ENCODE measurements at regions not wholly inside any gene's neighbourhood (a gene's known extent, or its start where the extent isn't known, plus 50 kb on each side); places are given as distances from the start of the nearest gene placed in this dataset.
"Not testable (repeated sequence)": the region's sequence is repeated elsewhere in the genome, so short reads cannot be mapped to it uniquely, and the experiment has no call there.

DNA sequence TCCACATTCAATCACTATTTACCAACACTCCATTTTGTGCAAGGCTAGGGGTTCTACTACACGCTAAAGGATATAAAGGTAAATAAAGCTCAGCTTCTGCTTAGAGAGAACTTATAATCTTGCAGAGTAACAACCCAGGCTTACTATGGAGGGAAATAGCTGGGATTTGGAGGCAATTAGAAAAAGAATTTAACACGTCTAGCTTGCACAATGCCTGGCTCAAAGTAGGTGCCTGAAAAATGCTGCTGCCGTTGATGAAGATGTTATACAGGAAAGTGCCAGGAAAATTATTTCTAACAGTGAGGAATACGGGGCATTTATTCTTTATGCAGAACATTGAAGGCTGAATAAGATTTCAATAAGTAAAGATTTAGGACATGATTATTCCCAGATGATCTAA lies 214.2 kb downstream of the KITLG start:
- DNase-seq (ENCODE audit: low spot score) (no peak), ATAC-seq (no peak)

DNA sequence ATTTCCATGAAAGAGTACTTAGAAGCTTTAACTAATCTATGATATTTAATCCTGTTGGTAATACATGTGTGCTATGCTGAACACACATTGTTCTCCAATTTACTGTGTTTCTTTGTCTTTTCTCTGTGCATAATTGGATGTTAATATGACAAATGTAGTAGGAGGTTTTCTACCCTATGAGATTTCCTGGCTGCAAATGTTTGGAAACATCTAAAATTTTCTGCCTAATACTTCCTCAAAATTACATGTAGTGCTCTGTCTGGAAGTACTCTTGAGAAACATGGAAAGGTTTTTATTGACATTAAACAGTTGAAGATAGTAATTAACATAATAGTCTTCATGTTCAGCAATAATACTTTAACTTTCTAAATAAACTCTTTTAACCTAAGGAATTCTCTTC lies 213.0 kb downstream of the KITLG start:
- DNase-seq (ENCODE audit: low spot score) (no peak), ATAC-seq (no peak)

DNA sequence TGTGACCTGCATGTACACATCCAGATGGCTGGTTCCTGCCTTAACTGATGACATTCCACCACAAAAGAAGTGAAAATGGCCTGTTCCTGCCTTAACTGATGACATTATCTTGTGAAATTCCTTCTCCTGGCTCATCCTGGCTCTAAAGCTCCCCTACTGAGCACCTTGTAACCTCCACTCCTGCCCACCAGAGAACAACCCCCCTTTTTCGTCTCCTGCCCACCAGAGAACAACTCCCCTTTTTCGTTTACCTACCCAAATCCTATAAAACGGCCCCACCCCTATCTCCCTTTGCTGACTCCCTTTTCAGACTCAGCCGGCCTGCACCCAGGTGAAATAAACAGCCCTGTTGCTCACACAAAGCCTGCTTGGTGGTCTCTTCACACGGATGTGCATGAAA lies 212.2 kb downstream of the KITLG start:
- DNase-seq (ENCODE audit: low spot score), result not testable (repeated sequence)

DNA sequence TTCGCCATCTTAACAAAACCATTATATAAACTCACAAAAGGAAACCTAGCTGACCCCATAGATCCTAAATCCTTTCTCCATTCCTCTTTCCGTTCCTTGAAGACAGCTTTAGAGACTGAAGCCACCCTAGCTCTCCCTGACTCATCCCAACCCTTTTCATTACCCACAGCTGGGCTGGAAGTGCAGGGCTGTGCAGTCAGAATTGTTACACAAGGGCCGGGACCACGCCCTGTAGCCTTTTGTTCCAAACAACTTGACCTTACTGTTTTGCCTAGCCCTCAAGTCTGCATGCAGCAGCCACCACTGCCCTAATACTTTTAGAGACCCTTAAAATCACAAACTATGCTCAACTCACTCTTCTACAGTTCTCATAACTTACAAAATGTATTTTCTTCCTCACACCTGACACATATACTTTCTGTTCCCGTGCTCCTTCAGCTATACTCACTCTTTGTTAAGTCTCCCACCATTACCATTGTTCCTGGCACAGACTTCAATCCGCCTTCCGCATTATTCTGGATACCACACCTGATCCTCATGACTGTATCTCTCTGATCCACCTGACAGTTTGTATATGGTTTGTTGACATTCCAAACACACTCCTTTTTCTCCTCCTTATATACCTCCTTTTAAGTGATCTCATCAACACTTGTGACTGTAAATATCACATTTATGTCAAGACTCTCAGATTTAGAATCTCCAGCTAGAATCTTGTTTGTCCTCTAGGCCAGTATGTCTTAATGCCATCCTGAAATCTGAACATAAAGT lies 208.7 kb downstream of the KITLG start:
- ATAC-seq (no peak), DNase-seq (ENCODE audit: low spot score) (no peak)

More for the DNA sequence above, 212.2 kb downstream of the KITLG start:
- ATAC-seq, result not testable (repeated sequence)

DNA sequence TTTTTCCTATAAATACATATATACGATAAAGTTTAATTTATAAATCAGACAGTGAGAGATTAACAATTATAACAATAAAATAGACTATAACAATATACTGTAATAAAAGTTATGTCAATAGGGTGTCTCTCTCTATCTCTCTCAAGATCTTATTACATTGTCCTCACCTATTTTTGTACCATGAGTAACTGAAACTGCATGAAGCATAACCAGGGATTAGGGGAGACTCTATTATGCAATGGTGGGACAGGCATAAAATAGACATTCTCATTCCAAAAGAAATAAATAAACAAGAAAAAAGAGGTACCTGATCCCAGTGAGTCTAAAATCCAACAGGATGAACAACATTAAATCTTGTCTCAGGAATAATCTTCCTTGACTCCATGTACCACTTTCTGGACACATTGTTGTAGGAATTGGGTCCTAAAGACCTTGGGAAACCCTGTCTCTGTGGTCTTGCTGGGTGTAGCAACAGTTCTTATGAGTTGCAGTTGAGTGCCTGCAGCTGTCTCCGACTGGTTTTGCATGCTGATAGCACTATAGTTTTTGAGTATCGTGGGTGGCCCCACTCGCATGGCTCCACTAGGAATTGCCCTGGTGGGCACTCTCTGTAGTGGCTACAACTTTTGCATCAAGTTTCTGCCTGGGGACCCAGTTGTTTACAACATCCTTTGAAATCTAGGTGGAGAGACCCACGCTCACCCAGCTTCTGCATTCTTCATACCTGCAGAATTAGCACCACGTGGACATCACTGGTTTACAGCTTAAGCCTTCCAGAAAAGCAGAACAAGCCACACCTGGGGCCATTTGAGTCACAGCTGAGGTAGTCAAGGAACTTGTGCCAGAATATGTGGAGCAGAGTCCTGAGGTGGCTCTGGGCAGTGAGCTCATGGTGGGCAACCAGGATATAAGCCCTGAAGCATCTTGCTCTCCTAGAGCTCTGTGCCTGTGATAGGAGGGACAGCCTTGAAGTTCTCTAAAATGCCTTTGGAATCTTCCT lies 204.7 kb downstream of the KITLG start:
- ATAC-seq (no peak), DNase-seq (ENCODE audit: low spot score) (no peak)

DNA sequence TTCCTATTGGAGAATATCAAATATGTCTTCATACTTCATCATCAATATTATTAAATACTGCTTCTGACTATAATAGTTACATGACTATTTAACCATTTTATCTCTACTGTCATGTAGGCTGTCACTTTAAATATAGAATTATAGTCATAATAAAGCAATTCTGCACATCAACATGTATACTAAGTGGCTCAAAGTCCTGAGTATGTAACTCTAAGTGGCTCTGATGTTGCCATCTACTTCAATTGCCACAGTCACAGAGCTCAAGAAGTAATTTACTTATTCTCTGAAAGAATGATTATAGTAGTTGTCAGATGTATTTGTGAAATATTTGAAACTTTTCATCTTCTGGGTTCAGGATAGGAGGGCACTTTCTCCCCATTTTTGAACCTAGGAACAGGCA lies 202.3 kb downstream of the KITLG start:
- DNase-seq (ENCODE audit: low spot score) (no peak), ATAC-seq (no peak)

DNA sequence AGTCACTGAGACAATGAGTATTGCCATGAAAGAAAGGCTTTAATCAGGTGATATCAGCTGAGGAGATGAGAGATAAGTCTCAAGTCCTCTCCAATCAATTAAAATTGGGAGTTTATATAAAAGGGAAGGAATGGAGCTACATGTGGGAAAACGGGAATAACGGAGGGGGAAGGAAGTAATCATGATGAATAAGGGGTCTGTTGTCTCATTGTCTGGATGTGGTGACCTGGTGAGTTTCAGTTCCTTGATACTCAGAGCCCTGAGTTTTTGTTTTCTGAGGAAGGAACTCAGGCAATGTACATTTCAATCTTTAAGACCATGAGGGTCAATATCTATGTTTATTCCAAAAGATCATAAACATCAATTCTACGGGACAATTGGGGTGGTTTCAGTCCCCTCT lies 198.8 kb downstream of the KITLG start:
- ATAC-seq (no peak), DNase-seq (ENCODE audit: low spot score) (no peak)

DNA sequence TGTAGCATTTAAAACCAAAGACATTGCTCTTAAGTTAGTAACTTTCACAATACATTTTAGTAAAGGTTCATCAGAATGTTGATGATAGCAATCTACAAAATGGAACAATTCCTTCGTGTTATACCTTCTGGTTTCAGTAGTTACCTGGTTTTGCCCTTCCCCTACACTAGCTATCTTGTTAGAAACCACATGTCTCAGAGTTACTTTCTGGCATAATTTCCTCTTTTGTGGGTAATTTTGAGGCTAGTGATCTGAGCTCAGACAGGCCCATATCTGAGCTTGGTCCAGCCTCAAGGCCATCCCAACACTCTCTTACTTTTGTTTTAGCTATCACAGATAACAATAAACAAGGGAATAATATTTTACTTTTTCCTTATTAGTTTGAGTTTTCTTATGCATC lies 196.9 kb downstream of the KITLG start:
- ATAC-seq (no peak), DNase-seq (ENCODE audit: low spot score) (no peak)

DNA sequence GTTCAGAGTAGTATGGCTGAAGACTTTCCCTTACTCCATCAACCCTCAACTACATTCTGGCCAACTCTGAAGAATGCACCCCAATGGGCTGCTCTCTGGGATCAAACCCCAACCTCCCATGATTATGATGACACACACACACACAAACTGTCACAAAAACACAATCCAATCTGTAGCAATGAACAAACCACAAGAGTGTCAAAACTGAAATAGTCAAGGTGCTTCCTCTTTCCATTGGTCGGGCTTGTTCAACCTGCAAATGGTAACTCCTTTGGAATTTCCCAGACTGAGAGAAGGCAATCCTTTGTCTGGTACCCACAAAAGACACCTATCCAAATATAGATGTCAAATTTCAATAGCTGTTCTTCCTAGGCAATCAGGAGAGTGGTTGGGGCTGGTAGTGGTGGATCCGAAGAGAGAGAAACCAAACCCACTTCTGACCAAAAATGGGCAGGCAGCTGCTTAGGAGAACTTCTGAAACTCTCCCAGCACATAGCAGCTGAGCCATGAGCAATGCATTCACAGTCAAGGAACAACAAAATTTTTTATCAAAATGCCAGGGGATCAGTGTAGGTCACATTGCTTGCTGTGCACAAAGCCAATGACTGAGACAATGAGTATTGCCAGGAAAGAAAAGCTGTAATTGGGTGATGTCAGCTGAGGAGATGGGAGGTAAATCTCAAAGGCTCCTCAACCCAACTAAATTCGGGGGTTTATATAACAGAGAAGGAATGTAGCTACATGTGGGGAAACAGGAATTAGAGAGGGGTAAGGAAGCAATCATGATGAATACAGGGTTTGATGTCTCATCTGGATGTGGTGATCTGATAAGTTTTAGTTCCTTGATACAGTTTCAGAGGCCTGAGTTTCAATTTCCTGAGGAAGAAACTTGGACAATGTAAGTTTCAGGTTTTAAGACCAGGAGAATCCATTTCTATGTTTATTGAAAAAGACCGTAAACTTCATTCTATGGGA lies 191.4 kb downstream of the KITLG start:
- DNase-seq (ENCODE audit: low spot score) (no peak), ATAC-seq (no peak)

DNA sequence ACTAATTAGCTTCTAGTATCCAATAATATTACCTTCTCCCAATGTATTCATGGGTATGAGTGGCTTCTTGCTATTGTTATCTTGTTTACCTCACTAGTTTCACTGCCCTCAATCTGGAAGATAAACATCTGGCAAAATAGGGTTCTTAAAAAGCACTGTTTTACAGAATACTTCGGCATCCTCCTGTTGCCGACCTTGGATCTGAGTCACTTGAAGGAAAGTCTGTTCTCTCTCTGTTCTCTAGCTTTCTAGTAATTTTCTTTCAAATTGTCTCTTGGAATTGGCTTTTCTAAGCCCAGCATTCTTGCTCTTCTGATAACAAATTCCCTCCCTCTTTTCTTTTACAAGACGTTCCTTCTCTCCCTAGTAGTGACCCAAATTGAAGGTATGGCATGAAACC lies 189.5 kb downstream of the KITLG start:
- ATAC-seq (no peak), DNase-seq (ENCODE audit: low spot score) (no peak)

DNA sequence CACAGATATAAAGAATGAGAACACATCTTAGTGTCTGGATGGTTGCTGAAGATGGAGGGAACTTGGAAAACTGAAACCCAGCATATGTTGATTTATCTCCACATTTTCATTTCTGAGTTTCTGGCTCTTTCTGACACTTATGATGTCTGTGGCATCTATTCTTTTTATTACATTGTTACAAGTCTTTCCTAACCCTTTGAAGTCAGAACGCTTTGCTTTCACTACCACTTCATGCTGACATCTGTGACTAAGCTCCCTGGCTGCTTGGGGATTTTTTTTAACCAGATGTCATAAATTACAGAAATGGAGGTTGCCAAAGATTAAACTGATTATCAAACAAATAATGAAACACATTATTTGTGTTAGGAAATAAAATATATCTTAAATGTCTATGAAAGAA lies 188.7 kb downstream of the KITLG start:
- ATAC-seq (no peak), DNase-seq (ENCODE audit: low spot score) (no peak)

DNA sequence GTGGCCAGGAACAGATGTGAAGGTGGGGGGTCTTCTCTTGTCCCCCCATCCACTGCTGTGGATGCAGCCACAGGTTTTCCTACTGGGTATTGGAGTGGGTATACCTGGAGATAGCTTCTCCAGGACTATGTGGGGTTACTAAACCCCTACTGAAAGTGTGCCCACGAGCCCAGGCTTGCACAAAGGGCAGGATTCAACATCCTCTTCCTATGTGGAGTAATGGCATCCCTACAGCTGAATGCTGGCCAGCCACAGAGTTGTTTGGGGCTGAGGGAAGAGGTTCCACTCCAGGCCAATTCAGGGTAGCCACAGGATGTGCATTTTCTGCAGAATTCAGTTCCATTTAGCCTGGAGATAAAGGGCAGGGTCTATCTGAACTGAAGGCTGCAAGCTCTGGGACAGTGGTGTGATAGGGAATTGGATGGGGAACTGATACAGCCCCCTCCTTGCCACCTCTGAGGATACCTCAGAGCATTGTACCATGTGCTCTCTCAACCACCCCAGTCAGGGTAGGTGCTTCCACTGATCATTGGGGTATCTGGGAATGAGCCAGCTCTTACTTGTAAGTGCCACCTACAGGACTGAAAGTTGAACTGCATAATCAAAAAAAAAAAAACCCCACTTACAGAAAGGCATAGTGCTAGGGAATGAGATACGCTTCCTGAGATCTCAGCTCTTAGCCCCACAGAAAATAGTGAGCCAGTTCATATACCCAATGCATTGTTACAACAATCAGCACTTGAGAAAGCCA lies 187.1 kb downstream of the KITLG start:
- ATAC-seq (peak; percentile 86), DNase-seq (ENCODE audit: low spot score) (no peak)

DNA sequence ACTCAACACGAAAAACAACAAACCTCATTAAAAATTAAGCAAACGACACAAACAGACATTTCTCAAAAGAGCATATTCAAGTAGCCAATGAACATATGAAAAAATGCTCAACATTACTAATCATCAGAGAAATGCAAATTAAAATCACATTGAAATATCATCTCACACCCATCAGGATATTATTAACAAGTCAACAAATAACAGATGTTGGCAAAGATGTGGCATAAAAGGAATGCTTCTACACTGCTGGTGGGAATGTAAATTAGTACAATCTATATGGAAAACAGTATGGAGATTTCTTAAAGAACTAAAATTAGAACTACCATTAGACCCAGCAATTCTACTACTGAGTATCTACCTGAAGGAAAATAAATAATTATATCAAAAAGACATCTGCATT lies 182.2 kb downstream of the KITLG start:
- no peak for ATAC-seq

DNA sequence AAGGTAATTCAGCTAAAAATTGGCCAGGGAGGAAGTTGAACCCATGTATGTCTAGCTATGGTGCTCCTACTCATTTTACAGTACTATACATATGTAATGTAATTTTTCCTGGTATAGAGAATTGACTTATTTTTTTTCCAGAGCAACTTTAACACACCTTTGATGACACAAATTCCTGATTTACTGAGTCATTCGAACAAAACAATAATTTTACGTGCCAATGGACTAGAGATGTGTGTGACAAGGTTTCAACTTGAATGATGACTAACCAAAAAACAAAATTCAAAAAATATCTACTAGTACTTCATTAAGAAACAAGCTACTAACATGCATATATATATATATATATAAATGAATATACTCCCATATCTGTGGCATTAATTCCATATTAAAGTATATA lies 180.5 kb downstream of the KITLG start:
- DNase-seq (ENCODE audit: low spot score) (no peak), ATAC-seq (no peak)

More for the DNA sequence above, 182.2 kb downstream of the KITLG start:
- no peak for DNase-seq (ENCODE audit: low spot score)

DNA sequence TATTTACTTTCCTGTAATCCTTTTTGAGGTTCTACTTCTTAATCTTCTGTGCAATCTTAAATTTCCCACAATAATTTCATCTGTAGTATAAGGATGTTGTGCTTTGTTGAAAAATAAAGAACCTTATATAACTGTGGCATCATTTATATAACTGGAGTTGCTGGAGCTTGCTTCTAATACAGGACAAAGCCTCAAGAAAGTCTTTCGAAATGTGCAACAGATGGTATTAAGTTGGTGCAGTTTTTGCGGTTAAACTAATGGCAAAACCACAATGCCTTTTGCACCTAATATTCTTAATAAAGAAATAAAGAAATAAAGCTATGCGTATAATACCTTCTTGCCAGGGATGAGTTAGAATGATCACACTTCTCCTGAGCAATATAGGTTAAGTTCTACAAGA lies 180.0 kb downstream of the KITLG start:
- ATAC-seq (no peak), DNase-seq (ENCODE audit: low spot score) (no peak)

DNA sequence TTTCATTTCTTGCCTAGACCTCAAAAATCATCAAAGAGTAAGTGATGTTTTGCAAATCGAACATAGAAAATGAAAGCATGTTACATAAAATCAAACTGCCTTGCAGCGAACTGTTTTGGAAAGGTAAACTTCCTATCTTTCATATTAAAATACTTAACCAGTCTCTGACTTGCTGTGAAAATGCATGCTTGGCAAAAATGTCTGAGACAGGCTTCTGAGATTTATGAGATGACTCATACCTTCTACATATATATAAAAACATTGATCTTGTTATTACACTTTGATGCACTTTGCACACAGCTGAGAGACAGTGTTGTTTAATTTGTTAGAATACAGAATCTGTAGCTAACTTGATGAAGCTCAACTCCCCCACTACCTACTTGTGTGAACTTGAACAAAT lies 179.1 kb downstream of the KITLG start:
- DNase-seq (ENCODE audit: low spot score) (no peak), ATAC-seq (no peak)

DNA sequence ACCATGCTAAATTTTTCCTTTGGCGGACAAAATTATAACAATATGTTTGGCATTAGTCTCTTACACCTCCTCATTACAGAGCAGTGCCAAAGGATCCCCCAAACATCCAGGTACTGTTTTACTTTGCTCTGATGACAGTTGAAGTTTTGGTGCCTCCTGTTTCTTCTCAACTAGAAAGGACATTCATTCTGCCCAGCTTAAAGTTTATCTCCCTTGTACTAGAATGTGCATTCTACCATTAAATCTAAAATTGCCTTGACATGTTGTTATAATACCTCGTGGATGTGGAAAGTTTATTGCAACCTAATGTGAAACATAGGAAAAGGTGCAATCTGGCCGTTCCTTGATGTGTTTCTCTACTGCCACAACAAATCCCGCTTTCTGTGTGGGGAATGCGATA lies 173.4 kb downstream of the KITLG start:
- DNase-seq (ENCODE audit: low spot score) (no peak), ATAC-seq (no peak)

DNA sequence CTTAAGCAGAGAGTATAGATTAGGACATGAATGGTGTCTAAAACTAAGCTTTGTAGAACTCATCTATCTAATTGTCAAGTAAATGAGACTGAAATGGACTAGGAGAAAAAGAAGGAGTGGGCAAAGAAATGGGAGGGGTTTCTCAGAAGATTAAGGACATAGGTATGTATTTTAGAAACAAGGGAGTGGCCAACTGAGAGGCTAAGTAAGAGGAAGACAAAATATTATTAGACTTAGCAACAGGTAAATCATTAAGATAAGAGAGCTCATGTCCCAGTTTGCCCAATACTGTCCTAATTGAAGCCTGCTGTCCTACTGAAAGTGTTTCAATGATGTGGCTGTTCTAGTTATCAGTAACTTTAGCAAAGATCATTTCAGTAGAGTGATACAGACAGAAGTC lies 171.4 kb downstream of the KITLG start:
- DNase-seq (ENCODE audit: low spot score), result no peak
- ATAC-seq, result no peak

DNA sequence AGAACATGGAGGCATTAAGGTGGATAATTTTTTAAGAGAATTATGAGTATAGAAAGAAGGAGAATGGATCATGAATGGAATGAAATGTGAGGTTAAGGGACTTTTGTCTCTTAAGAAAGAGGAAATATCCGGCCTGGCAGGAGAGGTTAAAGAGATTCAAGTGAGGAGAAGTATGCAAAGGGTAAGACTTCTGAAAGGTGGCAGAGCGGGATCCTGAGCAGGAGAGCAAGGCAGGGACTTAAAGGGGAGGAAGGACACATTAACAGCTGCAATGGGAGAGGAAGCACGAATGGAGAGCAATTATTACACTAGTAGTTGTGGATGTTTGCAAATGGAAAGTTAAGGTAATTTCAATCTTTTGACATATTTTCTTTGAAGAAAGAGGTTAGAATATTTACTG lies 171.0 kb downstream of the KITLG start:
- DNase-seq (ENCODE audit: low spot score), result no peak
- ATAC-seq, result no peak

DNA sequence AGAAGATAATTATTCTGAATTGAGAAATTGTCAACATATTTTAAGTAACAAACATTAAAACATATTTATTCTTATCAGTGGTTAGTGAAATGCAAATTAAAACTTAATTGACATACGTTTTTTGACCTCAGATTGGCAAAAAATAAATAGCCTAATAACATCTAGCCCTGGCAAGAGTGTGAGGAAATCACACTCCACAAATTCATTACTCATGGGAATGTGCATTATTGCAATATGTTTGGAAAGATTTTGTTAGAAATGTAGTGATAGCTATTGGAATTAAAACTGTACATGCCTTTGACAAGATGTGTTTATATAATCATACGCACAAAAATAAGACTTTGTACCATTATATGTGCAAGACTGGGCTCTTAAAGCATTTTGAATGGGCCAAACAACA lies 168.6 kb downstream of the KITLG start:
- ATAC-seq, result no peak
- no peak for DNase-seq (ENCODE audit: low spot score)

Measured in left lobe of liver (tissue), 2 donors.